ENCODE measurements at regions not wholly inside any gene's neighbourhood (a gene's known extent, or its start where the extent isn't known, plus 50 kb on each side); places are given as distances from the start of the nearest gene placed in this dataset.
A peak's percentile ranks its signal among the peaks of the same experiment; 100 is the strongest.

DNA sequence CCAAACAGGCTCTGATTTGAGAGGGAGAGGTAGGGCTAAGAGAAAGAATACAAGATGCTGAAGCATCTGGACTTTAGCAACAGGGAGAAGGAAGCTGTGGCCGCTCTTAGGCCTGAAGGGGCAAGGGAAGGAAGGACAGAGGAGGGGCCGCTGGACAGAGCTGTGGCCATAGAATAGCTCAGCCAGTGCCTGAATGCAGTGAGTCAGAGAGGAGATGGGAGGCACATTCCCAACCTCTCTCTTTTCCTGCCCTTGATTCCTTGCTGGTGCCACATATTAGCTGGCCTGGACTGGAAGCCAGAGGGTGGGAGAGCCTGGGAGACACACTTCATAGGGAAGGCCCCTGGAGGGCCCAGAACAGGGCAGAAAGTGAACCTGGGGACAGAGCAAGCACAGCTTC, 83.4 kb upstream of the POU3F1 start:
- no peak for DNase-seq

DNA sequence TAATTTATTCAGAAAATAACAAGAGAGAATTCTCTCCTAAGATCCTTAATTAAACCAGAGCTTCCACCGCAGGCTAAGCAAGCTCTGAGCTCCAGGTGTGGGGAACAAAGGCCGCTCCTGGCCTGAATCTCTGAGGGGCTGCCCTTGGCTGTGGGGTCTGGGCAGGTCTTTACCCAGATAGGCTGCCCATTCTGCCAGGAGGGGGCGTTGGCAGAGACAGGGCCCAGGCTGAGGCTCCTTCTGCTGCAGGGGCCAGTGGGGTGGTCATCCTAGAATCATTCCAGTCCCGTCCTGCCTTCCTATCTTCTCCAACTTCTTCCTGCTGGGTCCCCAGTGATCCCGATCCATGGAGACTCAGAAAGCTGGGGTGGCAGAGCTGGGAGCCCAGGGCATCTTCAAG, 82.9 kb upstream of the POU3F1 start:
- no peak for DNase-seq

- no peak for DNase-seq
These were observed 82.4 kb upstream of the POU3F1 start for GRCh38 chr1:38128926-38129453.

DNA sequence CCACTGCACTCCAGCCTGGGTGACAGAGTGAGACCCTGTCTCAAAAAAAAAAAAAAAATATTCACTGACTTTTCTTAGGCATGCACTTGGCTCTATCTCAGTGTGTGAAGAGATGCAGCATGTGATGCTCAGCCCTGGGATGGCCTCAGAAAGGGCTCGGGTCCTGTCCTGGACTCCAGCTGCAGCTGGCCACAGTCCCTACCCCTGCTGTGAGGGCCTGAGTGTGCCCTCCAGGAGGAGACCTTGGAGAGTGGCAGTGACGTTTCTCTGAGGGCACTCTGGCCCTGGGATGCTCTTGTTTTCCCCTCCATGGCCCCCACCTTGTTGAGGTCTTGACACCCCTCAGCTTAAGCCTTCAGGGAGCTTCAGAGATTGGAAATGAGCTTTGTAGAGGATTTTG, 81.9 kb upstream of the POU3F1 start:
- no peak for DNase-seq

- DNase-seq: no peak
These were observed 80.8 kb upstream of the POU3F1 start for GRCh38 chr1:38127428-38127827.

DNA sequence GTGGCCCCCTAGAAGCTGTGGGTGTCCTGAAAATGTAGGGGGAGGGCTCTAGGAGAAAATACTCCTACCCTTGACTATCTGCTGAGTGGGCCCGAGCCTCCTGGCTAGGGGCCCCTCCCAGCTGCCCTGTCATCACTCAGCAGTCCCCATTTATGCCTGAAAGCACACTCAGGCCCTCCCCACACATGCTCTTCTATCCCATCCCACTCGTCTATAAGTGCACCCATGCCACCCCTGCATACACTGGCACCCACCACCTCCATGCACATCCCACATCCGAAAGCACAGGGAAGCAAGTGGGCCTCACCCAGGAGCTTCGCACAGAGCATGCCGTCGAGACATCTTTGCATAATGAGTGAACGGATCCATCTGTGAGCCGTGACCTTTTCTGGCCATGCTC, 80.4 kb upstream of the POU3F1 start:
- DNase-seq: no peak

GRCh38 chr1:38125837-38126520, 79.4 kb upstream of the POU3F1 start:
- DNase-seq: no peak

GRCh38 chr1:38125016-38125415, 78.4 kb upstream of the POU3F1 start:
- no peak for DNase-seq

DNA sequence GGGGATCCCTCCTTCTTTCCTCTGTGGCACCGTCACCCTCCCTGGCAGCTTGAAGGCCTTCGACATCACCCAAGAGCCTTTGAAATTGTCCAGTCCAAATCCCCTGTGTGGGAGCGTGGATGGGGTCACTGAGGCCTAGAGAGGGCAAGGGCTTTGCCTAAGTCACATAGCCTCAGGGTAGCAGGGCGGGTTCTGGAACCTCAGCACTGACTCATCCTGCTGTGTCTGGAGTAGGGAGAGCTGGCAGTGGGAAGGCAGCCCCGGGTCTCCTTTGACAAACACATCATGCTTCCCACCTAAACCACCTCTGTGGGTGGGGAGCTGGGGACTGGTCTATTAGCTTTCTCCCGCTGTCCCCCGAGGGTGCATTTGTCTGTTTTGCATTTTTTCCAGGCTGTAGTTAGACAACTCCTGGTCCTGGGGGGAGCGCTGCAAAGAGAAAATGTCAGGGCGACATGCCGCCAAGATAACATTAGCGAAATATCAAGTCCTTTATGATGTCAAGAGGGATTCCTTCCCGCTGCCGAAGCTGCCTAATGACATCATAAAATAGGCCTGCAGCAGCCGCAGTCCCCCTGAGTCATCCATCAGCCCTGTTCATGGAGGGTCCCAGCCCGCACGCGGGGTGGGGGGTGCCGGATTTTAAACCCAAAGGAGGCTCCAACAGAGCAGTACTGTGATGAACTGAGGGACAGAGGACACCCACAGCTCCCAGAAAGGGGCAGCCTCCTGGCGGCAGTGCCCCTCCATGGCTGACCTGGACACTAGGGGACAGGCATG, 77.0 kb upstream of the POU3F1 start:
- DNase-seq: no peak

GRCh38 chr1:38121231-38121680, 74.7 kb upstream of the POU3F1 start:
- DNase-seq: peak in 3 of 4 experiments; percentile 9 to 36 (median 17)

- no peak for DNase-seq
These were observed 74.1 kb upstream of the POU3F1 start for GRCh38 chr1:38120552-38121230.

DNA sequence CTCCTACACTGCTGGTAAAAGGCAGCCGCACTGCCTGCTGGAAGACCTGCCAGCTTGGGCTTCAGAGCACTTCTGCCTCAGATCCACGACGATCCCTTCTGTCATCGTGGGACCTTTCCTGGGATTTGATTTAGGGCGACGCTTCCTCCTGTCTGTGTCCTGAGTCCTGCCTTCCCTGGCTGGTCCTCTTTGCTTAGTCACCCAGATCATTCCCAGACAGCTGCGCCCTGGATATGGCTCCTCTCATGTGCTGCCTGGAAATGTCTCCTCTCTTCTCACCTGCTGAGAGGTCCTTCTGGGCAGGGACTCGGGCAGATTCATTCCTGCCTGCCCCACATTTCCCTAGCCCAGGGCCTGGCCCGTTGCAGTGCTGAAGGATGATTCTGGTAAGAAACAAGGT, 72.4 kb upstream of the POU3F1 start:
- DNase-seq: no peak

- DNase-seq: no peak
These were observed 70.9 kb upstream of the POU3F1 start for GRCh38 chr1:38117444-38117887.

DNA sequence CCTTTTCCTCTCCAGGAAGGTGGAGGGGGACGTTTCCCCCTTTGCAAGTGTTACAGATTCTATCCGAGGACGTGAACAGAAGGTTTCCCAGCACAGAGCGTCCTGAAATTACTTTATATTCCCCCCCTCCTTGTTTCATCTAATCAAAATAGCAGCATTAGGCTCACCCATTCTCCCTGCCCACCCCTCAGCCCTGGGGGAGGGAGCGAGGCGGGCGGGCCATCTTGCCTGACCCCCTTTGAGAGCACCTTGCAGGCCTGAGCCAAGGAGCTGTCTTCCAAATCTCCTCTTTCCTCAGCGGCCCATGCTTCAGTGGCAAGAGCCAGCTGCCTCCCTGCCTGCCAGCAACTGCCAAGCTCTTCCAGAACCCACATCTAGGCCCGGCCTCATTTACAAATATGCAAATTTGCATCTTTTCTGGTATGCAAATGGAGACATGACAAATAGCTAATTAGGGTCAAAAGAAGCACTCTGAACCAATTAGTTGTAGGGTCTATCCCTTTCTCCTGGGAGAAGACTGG, 69.1 kb upstream of the POU3F1 start:
- DNase-seq: no peak

- DNase-seq: no peak
These were observed 68.6 kb upstream of the POU3F1 start for GRCh38 chr1:38115226-38115625.

- DNase-seq: peak in 2 of 4 experiments; percentile 8 to 28
These were observed 67.8 kb upstream of the POU3F1 start for GRCh38 chr1:38114241-38115026.

DNA sequence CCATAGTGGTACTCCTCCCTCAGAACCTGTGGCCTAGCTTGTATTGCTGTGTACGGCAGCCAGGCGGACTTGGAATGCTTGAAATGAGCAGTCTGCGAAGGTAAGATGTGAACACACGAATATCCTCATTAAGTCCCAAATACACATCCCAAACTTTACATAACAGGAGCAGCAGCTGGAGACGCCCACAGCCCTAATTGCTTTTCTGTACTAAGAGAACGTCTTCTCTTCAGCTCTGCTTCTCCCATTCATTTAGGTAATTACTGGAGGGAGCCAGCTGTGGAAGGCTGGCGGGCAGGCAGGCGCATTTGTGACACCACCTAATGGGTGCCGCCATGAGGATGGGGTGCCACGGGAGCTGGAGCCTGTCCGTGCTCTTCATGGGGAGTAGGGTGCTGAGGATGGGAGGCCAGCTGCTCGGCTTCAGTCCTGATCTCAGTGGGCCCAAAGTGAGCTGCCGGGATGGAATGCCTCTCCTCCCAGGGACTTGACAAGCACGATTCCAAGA, 66.6 kb upstream of the POU3F1 start:
- DNase-seq: no peak

GRCh38 chr1:38111589-38111988, 65.0 kb upstream of the POU3F1 start:
- no peak for DNase-seq

GRCh38 chr1:38105267-38105666, 58.7 kb upstream of the POU3F1 start:
- DNase-seq: no peak

GRCh38 chr1:38102636-38103035, 56.0 kb upstream of the POU3F1 start:
- no peak for DNase-seq

- no peak for DNase-seq
These were observed 54.6 kb upstream of the POU3F1 start for GRCh38 chr1:38101037-38101785.

All from suppressor macrophage (primary cell).